ENCODE measurements at regions not wholly inside any gene's neighbourhood (a gene's known extent, or its start where the extent isn't known, plus 50 kb on each side); places are given as distances from the start of the nearest gene placed in this dataset.

DNA sequence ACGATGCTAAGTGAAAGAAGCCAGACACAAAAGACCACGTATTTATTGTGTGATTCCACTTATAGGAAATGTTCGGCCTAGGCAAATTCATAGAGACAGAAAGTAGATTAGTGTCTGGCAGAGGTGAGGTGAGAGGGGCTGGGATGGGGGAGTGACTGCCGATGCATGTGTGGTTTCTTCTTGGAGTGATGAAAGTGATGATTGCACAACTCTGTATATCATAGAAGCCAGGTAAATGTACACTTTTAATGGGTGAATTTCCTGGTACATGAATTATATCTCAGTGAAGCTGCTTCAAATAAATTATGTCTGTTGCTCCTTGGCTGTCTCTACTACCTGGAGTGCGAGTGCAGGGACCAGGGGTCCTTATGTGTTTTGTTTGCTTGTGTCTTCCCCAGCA lies 76.2 kb upstream of the PTCH1 start:
- Histone ChIP-seq H3K4me3 (ENCODE audit: low read depth in 1 of 2, low read length in 2 of 2) (no peak overlapping the region), H3K4me1 (ENCODE audit: control insufficient read depth in 1 of 2, insufficient read depth in 2 of 2, low read length in 2 of 2) (no peaks in the 10 kb centered on the region)

DNA sequence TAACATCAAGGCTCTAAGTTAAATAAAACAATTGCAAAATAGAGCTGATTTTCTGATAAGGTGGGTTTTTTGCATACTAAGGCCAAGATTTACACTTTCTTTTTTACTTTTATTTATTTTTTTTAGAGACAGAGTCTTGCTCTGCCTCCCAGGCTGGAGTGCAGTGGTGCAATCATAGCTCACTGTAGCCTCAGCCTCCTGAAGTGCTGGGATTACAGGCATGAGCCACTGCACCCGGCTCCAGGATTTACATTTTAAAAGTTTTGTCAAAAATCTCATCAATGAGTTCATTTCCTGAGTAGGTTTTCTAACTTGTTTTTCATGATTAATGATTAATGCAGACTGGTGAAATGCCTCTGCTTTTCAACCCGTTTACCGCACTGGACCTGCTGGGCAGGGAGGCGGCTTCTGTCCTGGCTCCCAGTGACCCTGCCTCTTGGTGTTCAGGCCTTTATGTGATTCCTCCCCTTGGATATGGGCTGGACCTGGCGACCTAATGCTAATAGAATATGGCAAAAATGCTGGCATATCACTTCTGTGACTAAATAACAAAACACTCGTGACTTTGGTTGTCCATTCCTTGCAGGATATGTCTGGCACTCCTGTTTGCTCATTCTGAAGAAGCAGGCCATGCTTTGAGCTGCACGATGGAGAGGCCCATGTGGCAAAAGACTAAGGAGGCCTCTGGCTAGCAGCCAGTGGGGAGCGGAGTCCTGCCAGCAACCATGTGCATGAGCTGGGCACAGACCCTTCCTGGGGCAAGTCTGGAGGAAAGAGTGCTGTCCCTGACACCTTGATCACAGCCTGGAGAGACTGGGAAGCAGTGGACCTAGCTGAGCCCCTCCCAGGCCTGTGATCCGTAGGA lies 72.2 kb upstream of the PTCH1 start:
- Histone ChIP-seq H3K4me1 (ENCODE audit: control insufficient read depth in 1 of 2, insufficient read depth in 2 of 2, low read length in 2 of 2) (no peaks in the 10 kb centered on the region), H3K36me3 (ENCODE audit: control insufficient read depth in 1 of 2, insufficient read depth in 2 of 2, low read length in 2 of 2) (no peaks in the 10 kb centered on the region), H3K27me3 (ENCODE audit: low read depth, low read length) (no peaks in the 10 kb centered on the region), H3K9me3 (ENCODE audit: control insufficient read depth in 1 of 2, low read length in 2 of 2) (no peaks in the 10 kb centered on the region), H3K4me3 (ENCODE audit: low read depth in 1 of 2, low read length in 2 of 2) (no peak overlapping the region), H3K27ac (ENCODE audit: low read length) (no peak overlapping the region)

More for the DNA sequence above, 76.2 kb upstream of the PTCH1 start:
- Histone ChIP-seq H3K9me3 (ENCODE audit: control insufficient read depth in 1 of 2, low read length in 2 of 2) (no peaks in the 10 kb centered on the region), H3K27me3 (ENCODE audit: low read depth, low read length) (no peaks in the 10 kb centered on the region), H3K27ac (ENCODE audit: low read length) (no peak overlapping the region), H3K36me3 (ENCODE audit: control insufficient read depth in 1 of 2, insufficient read depth in 2 of 2, low read length in 2 of 2) (no peaks in the 10 kb centered on the region)

DNA sequence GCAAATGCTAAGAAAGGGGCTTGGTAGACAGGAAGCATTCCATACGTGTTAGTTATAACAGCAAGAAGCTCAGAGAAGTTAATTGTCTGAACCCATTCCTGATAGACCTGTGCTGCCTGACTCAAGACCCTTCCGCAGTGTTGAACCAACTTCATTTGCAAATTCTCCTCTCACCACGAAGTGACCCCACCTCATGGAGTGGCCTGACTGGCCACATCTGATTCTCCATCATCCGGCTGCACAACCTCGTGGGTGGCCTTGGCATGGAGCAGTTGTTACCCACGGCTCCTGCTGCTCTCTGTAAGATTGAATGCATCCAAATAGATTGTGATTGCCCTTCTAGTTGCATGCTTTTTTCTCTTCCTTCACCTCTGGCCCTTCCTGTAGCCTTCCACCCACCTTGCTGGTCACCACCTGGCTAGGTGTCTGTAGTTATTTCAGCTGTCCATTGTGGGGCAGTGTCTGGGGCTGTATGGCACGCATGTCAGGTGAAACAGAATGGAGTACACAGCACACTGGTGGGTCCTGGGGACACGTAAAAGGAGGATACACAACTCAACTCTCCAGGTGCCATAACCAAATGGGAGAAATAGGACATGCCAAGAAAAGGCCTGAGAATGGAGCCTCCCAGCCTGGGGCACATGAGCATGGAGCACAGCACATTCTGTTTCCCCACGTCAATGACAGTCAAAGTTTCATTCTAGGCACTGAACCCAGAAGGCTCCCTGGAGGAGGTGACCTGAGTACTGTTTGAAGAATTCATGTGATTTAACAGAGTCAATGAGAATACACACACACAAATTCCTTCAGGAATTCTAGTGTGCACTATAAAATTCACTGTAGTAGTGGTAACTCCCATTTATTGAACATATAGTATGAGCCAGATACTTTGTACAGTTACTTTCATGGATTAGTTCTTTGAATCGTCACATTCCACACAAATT lies 70.5 kb upstream of the PTCH1 start:
- Histone ChIP-seq H3K4me1 (ENCODE audit: control insufficient read depth in 1 of 2, insufficient read depth in 2 of 2, low read length in 2 of 2) (no peaks in the 10 kb centered on the region), H3K36me3 (ENCODE audit: control insufficient read depth in 1 of 2, insufficient read depth in 2 of 2, low read length in 2 of 2) (no peaks in the 10 kb centered on the region), H3K4me3 (ENCODE audit: low read depth in 1 of 2, low read length in 2 of 2) (no peak overlapping the region), H3K27ac (ENCODE audit: low read length) (no peak overlapping the region), H3K27me3 (ENCODE audit: low read depth, low read length) (no peaks in the 10 kb centered on the region), H3K9me3 (ENCODE audit: control insufficient read depth in 1 of 2, low read length in 2 of 2) (no peaks in the 10 kb centered on the region)

DNA sequence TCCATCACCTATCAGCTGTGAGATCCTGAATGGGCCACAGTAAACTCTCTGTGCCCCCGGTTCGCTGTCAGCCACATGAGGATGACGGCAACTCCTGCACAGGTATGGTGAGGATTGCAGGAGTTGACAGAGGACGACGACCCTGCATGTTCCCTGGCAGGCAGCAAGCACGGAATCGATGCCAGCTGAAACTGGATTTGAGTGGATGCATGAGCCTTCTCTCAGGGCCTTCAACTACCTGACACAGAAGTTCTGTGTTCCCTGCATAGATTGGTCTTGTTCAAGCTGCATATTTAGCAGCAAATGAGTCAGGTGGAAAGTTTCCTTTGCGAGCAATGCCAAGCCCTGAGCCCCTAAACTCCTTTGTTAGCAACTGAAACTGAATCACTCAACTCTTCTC lies 69.6 kb upstream of the PTCH1 start:
- Histone ChIP-seq H3K27me3 (ENCODE audit: low read depth, low read length) (no peaks in the 10 kb centered on the region), H3K4me1 (ENCODE audit: control insufficient read depth in 1 of 2, insufficient read depth in 2 of 2, low read length in 2 of 2) (no peaks in the 10 kb centered on the region), H3K9me3 (ENCODE audit: control insufficient read depth in 1 of 2, low read length in 2 of 2) (no peaks in the 10 kb centered on the region), H3K36me3 (ENCODE audit: control insufficient read depth in 1 of 2, insufficient read depth in 2 of 2, low read length in 2 of 2) (no peaks in the 10 kb centered on the region), H3K4me3 (ENCODE audit: low read depth in 1 of 2, low read length in 2 of 2) (no peak overlapping the region), H3K27ac (ENCODE audit: low read length) (no peak overlapping the region)

DNA sequence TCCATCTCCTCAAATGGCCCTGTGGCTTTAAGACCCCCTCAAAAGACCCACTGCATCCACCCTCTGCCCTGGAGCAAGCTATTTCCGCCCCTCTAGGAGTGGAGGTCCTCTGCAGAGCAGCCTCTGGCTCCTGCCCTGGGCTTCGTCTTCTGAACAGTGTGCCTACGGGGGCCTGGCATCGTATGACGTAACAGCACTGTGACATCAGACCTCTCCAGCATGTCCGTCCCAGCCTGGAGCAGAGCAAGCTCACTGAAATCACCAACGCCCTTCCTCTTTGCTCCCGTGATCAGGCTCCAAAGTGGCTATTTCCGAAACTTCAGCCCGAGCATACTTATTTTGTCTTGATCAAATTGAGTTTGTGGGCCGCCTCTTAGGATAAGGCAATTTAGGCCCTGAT lies 69.1 kb upstream of the PTCH1 start:
- Histone ChIP-seq H3K4me3 (ENCODE audit: low read depth in 1 of 2, low read length in 2 of 2) (no peak overlapping the region), H3K27ac (ENCODE audit: low read length) (no peak overlapping the region), H3K36me3 (ENCODE audit: control insufficient read depth in 1 of 2, insufficient read depth in 2 of 2, low read length in 2 of 2) (no peaks in the 10 kb centered on the region), H3K9me3 (ENCODE audit: control insufficient read depth in 1 of 2, low read length in 2 of 2) (no peaks in the 10 kb centered on the region), H3K27me3 (ENCODE audit: low read depth, low read length) (no peaks in the 10 kb centered on the region), H3K4me1 (ENCODE audit: control insufficient read depth in 1 of 2, insufficient read depth in 2 of 2, low read length in 2 of 2) (no peaks in the 10 kb centered on the region)

DNA sequence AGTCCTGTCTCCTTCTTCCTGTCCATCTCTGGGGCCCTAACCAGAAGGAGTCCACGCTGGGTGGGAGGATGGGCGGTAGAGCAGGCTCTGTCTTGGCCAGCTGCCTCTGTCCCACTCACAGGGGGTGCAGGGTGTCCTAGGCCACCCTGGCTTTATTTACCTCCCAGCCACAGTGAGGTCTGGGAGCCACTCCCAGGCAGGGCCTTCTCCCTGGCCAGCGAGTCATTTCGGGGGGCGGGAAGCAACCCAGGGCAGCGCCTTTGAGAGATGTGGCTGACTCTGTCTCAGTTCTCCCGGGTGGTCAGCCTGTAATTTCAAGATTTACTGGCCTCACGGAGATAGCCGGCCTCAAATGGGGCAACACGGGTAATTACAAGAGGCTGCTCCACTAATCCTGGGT lies 67.4 kb upstream of the PTCH1 start:
- H3K4me3 ChIP-seq (ENCODE audit: low read depth in 1 of 2, low read length in 2 of 2), result no peak overlapping the region
- no peaks in the 10 kb centered on the region for H3K27me3 ChIP-seq (ENCODE audit: low read depth, low read length)
- H3K27ac ChIP-seq (ENCODE audit: low read length), result no peak overlapping the region
- H3K36me3 ChIP-seq (ENCODE audit: control insufficient read depth in 1 of 2, insufficient read depth in 2 of 2, low read length in 2 of 2), result no peaks in the 10 kb centered on the region
- H3K9me3 ChIP-seq (ENCODE audit: control insufficient read depth in 1 of 2, low read length in 2 of 2), result no peaks in the 10 kb centered on the region
- H3K4me1 ChIP-seq (ENCODE audit: control insufficient read depth in 1 of 2, insufficient read depth in 2 of 2, low read length in 2 of 2), result no peaks in the 10 kb centered on the region

DNA sequence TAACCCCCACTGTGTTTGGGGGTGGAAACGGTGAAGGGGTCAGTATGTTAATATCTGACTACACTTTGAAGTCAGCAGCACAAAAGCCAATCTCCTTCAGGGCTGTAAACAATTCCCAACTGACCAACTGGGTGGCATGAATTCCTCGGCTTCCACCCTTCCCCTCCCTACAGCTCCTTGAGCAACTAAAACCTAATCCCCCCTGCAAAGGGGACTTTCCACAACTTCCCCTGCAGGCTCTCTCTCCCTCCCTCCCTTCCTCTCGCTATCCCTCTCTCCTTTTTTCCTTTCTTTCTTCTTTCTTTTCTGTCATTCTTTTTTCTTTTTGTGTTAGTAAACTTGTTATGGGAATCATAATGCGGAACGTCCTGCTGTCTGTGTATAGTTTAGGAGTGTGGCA lies 65.1 kb upstream of the PTCH1 start:
- Histone ChIP-seq H3K4me3 (ENCODE audit: low read depth in 1 of 2, low read length in 2 of 2) (no peak overlapping the region), H3K27ac (ENCODE audit: low read length) (no peak overlapping the region), H3K4me1 (ENCODE audit: control insufficient read depth in 1 of 2, insufficient read depth in 2 of 2, low read length in 2 of 2) (no peaks in the 10 kb centered on the region), H3K27me3 (ENCODE audit: low read depth, low read length) (no peaks in the 10 kb centered on the region), H3K36me3 (ENCODE audit: control insufficient read depth in 1 of 2, insufficient read depth in 2 of 2, low read length in 2 of 2) (no peaks in the 10 kb centered on the region), H3K9me3 (ENCODE audit: control insufficient read depth in 1 of 2, low read length in 2 of 2) (no peaks in the 10 kb centered on the region)

DNA sequence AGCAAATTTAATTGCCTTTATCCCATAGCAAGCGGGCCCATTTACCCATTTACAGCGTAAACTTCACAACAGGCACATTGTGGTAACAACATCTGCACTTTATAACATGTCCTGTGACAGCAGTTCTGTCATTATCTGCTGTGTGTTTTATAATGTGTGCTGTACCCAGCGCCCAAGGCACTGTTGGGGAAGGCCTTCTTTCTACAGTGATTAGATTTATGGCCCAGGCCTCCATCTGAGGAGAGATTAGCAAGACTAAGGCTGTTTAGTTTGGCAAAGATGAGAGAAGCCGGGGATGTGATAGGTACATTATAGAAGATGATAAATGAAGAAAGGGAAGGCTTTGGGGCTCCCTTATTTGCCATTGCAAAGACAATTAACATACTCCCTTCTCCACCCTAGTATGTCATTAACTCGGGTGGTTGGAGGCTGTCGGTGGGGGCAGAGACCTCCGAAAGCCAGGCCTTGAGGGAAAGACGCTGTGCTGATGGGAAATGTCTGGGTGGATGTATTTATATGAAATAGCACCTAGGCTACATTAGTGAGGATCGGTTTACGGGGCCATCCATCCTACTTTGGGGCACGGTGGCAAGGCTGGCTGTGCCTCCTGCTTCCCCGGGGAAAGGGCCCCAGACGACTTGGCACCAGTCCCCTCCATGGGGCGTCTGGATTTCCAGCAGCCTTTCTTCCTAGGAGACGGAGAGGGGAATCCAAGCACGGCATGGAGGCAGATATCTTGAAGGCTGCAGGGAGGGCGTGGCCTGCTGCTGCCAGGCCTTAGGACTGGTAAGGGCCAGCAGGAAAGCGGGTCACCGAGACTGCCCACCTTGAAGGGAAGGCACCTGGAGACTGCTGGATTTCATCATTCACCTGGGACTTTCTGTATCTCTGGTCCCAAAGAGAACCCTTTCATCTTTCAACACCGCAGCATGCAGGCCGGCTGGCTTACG lies 64.3 kb upstream of the PTCH1 start:
- no peaks in the 10 kb centered on the region for H3K9me3 ChIP-seq (ENCODE audit: control insufficient read depth in 1 of 2, low read length in 2 of 2)
- no peaks in the 10 kb centered on the region for H3K36me3 ChIP-seq (ENCODE audit: control insufficient read depth in 1 of 2, insufficient read depth in 2 of 2, low read length in 2 of 2)
- H3K4me1 ChIP-seq (ENCODE audit: control insufficient read depth in 1 of 2, insufficient read depth in 2 of 2, low read length in 2 of 2), result no peaks in the 10 kb centered on the region
- H3K27ac ChIP-seq (ENCODE audit: low read length), result no peak overlapping the region
- H3K4me3 ChIP-seq (ENCODE audit: low read depth in 1 of 2, low read length in 2 of 2), result no peak overlapping the region
- no peaks in the 10 kb centered on the region for H3K27me3 ChIP-seq (ENCODE audit: low read depth, low read length)

DNA sequence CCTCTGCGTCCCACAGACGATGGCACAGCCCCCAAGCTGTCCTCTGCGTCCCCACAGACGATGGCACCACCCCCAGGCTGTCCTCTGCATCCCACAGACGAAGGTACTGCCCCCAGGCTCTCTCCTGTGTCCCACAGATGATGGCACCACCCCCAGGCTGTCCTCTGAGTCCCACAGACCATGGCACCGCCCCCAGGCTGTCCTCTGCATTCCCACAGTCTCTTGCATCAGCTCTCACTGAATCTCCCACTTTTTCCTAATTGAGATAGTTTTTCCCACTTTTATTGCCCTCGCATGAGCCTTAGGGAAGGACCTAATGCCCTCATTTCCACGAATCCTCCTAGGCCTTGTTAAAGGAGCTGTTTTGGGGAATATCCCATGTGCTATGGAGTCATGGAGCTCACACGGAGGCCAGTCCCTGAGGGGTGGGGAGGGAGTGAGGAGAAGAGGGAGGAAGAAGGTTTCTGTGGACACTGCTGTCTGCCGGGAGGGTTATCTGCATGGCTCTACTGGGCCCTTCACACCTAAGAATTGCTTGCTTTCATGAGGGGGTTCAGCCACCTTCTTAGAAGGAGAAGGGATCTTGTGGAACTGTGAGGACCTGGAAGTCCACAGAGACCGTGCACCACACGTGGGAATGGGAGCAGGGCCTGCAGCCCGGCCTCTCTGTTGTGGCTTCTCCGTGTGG lies 58.2 kb upstream of the PTCH1 start:
- no peaks in the 10 kb centered on the region for H3K36me3 ChIP-seq (ENCODE audit: control insufficient read depth in 1 of 2, insufficient read depth in 2 of 2, low read length in 2 of 2)
- H3K27ac ChIP-seq (ENCODE audit: low read length), result no peak overlapping the region
- no peak overlapping the region for H3K4me3 ChIP-seq (ENCODE audit: low read depth in 1 of 2, low read length in 2 of 2)
- no peaks in the 10 kb centered on the region for H3K9me3 ChIP-seq (ENCODE audit: control insufficient read depth in 1 of 2, low read length in 2 of 2)
- no peaks in the 10 kb centered on the region for H3K27me3 ChIP-seq (ENCODE audit: low read depth, low read length)
- no peaks in the 10 kb centered on the region for H3K4me1 ChIP-seq (ENCODE audit: control insufficient read depth in 1 of 2, insufficient read depth in 2 of 2, low read length in 2 of 2)

DNA sequence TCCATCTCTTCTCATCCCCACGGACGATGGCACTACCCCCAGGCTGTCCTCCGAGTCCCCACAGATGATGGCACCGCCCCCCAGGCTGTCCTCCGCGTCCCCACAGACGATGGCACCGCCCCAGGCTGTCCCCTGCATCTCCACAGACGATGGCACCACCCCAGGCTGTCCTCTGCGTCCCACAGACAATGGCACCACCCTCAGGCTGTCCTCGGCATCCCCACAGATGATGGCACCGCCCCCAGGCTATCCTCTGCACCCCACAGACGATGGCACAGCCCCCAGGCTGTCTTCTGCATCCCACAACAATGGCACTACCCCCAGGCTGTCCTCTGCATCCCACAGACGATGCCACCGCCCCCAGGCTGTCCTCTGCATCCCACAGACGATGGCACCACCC lies 57.4 kb upstream of the PTCH1 start:
- Histone ChIP-seq H3K4me3 (ENCODE audit: low read depth in 1 of 2, low read length in 2 of 2) (no peak overlapping the region), H3K27me3 (ENCODE audit: low read depth, low read length) (no peaks in the 10 kb centered on the region), H3K4me1 (ENCODE audit: control insufficient read depth in 1 of 2, insufficient read depth in 2 of 2, low read length in 2 of 2) (no peaks in the 10 kb centered on the region), H3K36me3 (ENCODE audit: control insufficient read depth in 1 of 2, insufficient read depth in 2 of 2, low read length in 2 of 2) (no peaks in the 10 kb centered on the region), H3K9me3 (ENCODE audit: control insufficient read depth in 1 of 2, low read length in 2 of 2) (no peaks in the 10 kb centered on the region), H3K27ac (ENCODE audit: low read length) (no peak overlapping the region)
